ENCODE measurements at regions not wholly inside any gene's neighbourhood (a gene's known extent, or its start where the extent isn't known, plus 50 kb on each side); places are given as distances from the start of the nearest gene placed in this dataset.
A peak's percentile ranks its signal among the peaks of the same experiment; 100 is the strongest.

- DNase-seq: no peak
Observed at GRCh38 chr6:43879722-43880121, 109.7 kb downstream of the VEGFA start.

DNA sequence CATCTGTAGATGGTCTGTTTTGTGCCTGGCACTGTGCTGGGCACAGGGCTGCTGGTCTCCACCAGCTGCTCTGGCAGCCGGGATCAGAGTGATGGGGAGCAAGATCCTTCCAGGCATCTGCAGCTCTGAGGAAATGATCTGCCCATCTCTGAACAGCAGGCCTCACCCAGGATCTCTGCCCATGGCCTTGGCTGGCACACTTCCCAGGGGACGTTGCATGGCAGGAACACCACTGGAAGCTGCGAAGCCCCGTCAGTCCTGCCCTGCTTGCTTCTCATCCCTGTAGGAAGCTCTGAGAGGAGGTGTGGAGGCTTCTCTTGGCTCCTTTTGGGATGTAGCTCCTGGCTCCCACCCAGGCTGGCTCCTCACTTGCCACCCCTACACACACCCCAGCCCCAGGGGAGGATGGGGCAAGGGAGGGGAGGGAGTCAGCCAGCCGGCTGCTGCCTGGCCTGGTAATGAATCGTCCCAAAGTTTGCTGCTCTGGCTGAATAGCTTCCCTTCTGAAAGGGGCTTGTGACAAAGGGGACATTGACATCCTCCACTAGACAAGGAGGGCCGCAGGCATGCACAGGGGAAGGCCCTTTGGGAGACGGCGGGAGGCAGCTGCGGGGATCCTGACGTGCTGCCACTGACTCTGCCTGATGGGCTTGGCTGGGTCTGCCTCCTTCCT lies 108.9 kb downstream of the VEGFA start:
- DNase-seq: no peak

DNA sequence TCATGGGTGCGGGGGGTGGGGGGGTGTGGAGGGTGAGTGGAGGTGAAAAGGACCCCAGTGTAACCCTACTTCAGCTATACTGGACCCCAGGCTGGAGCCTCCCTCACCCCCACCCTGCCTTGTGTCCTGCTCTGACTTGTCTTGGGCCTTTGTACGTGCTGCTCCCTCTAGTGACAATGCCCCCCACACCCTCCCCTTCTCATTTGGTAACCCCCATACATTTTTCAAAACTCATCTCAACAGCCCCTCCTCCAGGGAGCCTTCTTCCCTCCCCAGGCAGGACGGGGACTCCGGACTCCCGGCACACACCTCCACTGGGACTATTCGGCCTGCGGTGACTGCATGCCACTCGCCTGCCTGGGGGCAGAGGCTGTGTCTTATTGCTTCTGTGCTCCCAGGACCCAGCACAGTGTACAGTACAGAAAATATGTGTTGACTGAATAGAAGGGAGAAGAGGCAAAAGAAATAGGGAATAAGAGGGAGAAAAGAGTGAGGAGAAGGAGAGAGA lies 108.2 kb downstream of the VEGFA start:
- DNase-seq: no peak

- DNase-seq: no peak
Observed at GRCh38 chr6:43877463-43878126, 107.6 kb downstream of the VEGFA start.

GRCh38 chr6:43877036-43877435 lies 107.0 kb downstream of the VEGFA start:
- no peak for DNase-seq

DNA sequence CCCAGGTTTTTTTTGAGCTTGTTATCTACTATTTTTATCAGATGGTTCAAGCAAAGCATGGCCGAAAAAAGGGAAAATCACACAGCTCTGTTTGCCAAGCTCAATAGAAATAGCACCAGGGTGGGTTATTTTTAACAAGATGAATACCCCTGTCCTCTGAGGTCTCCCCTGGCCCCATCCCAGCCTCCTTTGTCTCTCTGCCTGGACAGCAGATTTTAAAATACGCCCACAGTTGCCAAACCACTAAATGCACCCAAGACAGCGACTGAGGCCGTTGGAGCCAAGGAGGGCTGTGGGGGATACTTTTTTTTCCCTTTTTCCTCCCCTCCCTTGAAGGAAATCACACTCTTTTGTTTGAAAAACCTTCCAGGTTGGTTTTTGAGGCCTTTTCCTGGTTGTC lies 106.6 kb downstream of the VEGFA start:
- DNase-seq: no peak

DNA sequence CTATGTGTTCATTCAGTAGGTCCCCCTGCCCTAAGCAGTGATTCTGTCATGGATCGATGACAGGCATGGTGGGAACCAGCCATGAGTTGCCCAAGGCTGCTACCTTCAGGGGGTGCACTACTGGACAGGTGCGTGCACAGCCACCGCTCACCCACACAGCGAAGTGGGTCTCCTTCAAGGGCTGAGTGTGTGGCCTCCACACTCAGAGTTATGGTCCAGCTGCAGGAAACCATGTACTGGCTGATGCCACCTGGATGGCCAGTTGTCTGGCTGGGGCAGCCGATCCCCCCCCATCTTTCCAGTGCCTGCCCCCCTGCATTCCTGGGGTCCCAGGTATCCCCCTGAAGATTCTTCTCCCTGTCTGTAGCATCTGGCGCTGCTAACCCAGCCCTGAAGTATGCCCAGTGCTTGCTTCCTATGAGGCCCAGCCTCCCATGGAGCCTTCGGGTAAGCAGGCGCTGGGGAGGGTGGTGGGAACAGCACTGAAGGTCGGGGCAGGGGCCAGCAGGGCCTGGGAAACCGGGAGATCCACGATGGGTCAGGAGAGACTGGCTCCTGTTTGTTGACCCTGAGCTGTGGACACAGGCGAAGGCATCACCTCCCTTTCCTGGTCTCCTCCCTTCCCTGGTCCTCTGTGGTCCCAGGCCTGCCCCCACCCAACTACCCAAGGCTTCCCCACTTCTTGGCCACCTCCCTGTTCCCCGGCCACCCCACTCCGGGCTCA lies 106.0 kb downstream of the VEGFA start:
- no peak for DNase-seq

DNA sequence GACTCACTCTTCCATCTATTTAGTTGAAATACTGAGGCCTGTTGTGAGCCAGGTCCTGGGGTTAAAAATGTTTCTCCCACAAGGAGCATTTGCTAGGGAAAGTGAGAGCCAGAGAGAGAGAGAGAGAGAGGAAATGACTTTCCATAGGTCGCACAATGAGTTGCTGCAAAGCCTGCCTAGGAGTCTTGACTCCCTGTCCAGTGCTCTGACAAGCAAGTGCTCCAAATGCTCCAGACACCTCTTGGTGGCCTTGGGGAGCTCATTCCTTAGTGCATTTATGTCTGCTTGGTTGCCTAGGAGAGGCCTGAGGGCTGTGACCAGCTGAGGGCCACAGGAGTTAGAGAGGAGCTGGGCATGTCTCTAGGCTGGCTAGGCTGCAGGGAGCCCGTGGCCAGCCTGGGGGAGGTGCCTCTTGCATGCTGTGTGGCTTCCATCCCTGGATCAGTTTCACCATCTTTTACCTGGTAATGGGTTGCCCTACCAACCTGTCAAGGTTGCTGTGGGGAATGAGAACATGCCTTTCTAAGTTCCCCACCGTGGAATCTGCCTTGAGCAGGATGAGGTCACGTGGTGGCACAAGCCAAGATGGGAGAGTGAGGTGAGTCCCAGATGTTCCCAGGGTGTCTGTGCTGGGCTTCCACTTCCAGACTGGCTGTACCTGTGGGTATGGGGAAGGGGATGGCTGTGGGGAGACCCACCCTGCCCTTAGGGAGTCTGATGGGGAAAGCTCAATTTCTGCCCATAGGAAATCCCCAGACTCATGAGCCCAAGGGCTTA lies 105.0 kb downstream of the VEGFA start:
- DNase-seq: no peak

- peak; percentile 41 for DNase-seq
Observed at GRCh38 chr6:43873806-43874714, 104.0 kb downstream of the VEGFA start.

DNA sequence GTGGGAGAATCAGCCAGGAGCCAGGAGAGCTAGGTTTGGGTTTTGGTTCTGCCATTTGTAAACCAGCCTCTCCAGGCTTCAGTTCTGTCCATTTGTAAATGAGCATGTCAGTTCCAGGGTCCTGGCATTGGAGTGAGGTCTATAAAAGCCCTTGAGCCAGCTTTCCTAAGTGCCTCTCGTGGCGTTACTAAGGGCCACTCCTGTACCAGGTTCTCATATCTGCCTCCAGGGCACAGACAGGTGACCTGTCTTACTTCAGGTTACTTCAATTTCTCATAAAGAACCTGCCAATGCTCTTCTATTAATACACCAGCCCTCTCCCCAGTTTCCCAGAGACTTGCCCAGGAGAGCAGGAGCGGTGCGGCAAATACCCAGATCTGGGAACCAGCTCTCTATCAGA lies 101.9 kb downstream of the VEGFA start:
- no peak for DNase-seq

GRCh38 chr6:43871284-43871683 lies 101.3 kb downstream of the VEGFA start:
- no peak for DNase-seq

- no peak for DNase-seq
Observed at GRCh38 chr6:43870660-43871061, 100.7 kb downstream of the VEGFA start.

- DNase-seq: no peak
Observed at GRCh38 chr6:43869792-43870659, 100.0 kb downstream of the VEGFA start.

GRCh38 chr6:43869079-43869710 lies 99.2 kb downstream of the VEGFA start:
- DNase-seq: no peak

DNA sequence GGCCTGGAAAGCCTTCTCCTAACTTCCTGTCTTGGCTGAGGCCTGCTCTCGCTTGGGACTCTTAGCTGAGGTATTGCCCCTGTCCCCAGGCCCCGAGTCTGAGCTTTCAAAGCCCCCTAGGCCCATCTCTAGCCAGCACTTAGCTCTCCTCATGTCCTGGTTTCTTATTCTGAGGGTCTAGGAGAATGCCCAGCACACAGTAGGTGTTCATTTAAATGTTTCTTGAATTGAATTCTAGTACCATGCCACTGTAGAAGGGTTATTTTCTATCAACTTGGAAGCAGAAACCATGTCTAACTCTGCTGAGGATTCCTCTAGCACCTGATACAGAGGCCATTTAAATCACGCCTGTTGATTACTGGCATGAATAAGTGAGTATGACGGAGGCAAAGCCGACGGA lies 98.5 kb downstream of the VEGFA start:
- no peak for DNase-seq

- no peak for DNase-seq
Observed at GRCh38 chr6:43867996-43868395, 98.0 kb downstream of the VEGFA start.

DNA sequence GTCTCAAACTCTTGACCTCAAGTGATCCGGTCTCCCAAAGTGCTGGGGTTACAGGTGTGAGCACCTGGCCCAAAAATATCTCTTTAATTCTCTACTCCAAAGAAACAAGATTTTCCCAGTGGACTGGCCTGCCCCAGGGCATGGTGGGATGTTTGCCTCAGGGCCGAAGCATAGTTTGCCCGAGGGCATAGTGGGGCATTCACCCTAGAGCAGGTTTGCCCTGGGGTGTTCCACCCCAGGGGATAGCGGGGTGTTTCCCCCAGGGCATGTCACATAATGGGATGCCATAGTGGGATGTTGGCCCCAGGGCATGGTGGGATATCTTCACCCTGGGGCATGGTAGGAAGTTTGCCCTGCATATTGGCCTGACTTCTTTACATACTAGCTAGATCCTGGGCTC lies 97.2 kb downstream of the VEGFA start:
- no peak for DNase-seq

- no peak for DNase-seq
Observed at GRCh38 chr6:43865932-43866645, 96.1 kb downstream of the VEGFA start.

DNA sequence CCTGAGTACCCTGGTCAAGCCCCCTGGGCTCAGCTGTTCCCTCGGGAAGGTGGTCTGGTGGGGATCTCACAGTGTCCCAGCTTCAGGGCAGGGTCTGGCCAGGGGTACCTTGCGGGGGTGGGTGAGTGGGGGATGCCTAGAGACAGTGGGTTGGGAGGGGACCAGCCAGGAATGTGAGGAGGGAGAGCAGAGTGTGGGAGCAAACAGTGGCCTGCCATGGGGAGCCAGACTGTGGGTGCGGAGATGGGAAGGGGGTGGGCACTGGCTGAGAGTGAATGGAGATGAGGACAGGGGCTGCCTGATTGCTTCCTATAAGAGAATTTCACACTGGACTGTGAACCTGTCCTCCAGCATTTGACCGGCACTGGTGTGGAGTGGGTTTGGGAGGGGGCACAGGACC lies 95.1 kb downstream of the VEGFA start:
- no peak for DNase-seq

DNA sequence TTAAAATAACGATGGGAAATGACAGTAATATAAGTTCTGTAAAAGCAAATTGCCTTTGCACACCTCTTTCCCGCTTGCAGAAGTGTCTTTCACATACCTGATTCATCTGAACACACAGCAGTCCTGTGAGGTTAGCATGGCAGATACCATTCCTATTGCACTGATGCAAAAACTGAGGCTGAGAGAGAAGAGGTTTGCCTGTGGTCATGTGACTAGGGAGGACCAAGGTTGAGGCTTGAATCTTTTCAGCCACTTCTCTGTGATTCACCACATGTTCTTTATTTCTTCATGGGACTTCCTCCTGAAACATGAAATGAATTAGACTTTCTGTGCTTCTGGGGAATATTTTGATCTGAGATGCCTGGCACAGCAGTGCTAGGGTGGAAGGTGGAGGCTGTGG lies 92.9 kb downstream of the VEGFA start:
- DNase-seq: no peak

All from NCI-H1436 (cell line).